Renal cortex interstitium (tissue), 11 donors: ENCODE measurements at regions not wholly inside any gene's neighbourhood (a gene's known extent, or its start where the extent isn't known, plus 50 kb on each side); places are given as distances from the start of the nearest gene placed in this dataset.
"Not testable (repeated sequence)": the region's sequence is repeated elsewhere in the genome, so short reads cannot be mapped to it uniquely, and the experiment has no call there.

Source experiments
- DNase-seq, 11 donors: peaks; one replicate each; pipeline ENCODE4 v3.0.0-alpha.2; 2013; ENCODE audit warnings: low read depth in 9 of 11, low spot score in 4 of 11; ENCODE audit errors: extremely low read depth in 1 of 11

GRCh38 chr1:65020774-65021173, 54.4 kb upstream of the JAK1 start:
- no peak for DNase-seq

- DNase-seq = no peak
These were observed 55.4 kb upstream of the JAK1 start for GRCh38 chr1:65021795-65022194.

GRCh38 chr1:65022216-65022615, 55.9 kb upstream of the JAK1 start:
- no peak for DNase-seq

- DNase-seq = no peak
These were observed 59.4 kb upstream of the JAK1 start for GRCh38 chr1:65025794-65026193.

- no peak for DNase-seq
These were observed 59.9 kb upstream of the JAK1 start for GRCh38 chr1:65026235-65026634.

- no peak for DNase-seq
These were observed 61.5 kb upstream of the JAK1 start for GRCh38 chr1:65027666-65028358.

- DNase-seq = not testable (repeated sequence)
These were observed 63.1 kb upstream of the JAK1 start for GRCh38 chr1:65029434-65029833.

GRCh38 chr1:65034879-65035278, 68.5 kb upstream of the JAK1 start:
- not testable (repeated sequence) for DNase-seq

GRCh38 chr1:65036570-65037051, 70.3 kb upstream of the JAK1 start:
- no peak for DNase-seq

GRCh38 chr1:65039066-65039465, 72.7 kb upstream of the JAK1 start:
- no peak for DNase-seq

- DNase-seq = no peak
These were observed 73.2 kb upstream of the JAK1 start for GRCh38 chr1:65039508-65039907.

- DNase-seq = no peak
These were observed 76.1 kb upstream of the JAK1 start for GRCh38 chr1:65042467-65042866.

GRCh38 chr1:65044411-65044810, 78.1 kb upstream of the JAK1 start:
- no peak for DNase-seq

GRCh38 chr1:65045022-65045817, 78.9 kb upstream of the JAK1 start:
- no peak for DNase-seq

- no peak for DNase-seq
These were observed 82.0 kb upstream of the JAK1 start for GRCh38 chr1:65048335-65048734.

- DNase-seq = no peak
These were observed 83.8 kb upstream of the JAK1 start for GRCh38 chr1:65049941-65050713.

- DNase-seq = no peak
These were observed 84.4 kb upstream of the JAK1 start for GRCh38 chr1:65050735-65051134.

- DNase-seq = no peak
These were observed 88.1 kb upstream of the JAK1 start for GRCh38 chr1:65054481-65054880.

GRCh38 chr1:65055747-65056146, 89.4 kb upstream of the JAK1 start:
- DNase-seq = no peak

- DNase-seq = no peak
These were observed 89.9 kb upstream of the JAK1 start for GRCh38 chr1:65056234-65056633.
